Brain microvascular endothelial cell (primary cell): ENCODE measurements at regions not wholly inside any gene's neighbourhood (a gene's known extent, or its start where the extent isn't known, plus 50 kb on each side); places are given as distances from the start of the nearest gene placed in this dataset.

Source experiments
- DNase-seq: peaks from one replicate; pipeline ENCODE4 v3.0.0-alpha.2; 2020
- H3K27ac ChIP-seq: fragments of 250-450 bp; sonication (Bioruptor Pico); 2 replicates; pipeline ENCODE4 v1.5.1; 2020; ENCODE audit warnings: mild to moderate bottlenecking, moderate library complexity
- H3K27me3 ChIP-seq: fragments of 250-450 bp; sonication (Bioruptor Pico); replicated peaks from 2 replicates; pipeline ENCODE4 v1.5.1; 2020; ENCODE audit warnings: mild to moderate bottlenecking
- H3K36me3 ChIP-seq: fragments of 250-450 bp; sonication (Bioruptor Pico); replicated peaks from 2 replicates; pipeline ENCODE4 v1.5.1; 2020; ENCODE audit warnings: mild to moderate bottlenecking
- H3K4me3 ChIP-seq: 2 replicates; pipeline ENCODE4 v1.5.1; 2011; ENCODE audit warnings: low read depth, mild to moderate bottlenecking, control low read depth, low read length, moderate library complexity
- CTCF ChIP-seq: IDR thresholded peaks from 2 replicates; pipeline ENCODE4 v1.5.1; 2011; ENCODE audit warnings: low read depth, mild to moderate bottlenecking, moderate library complexity, low read length, control low read depth, inconsistent platforms; ENCODE audit errors: missing control alignments
- in situ Hi-C: cut with HindIII; loops from 2 replicates; pipeline ENCODE4 v1.10.0; 2017; ENCODE audit warnings: low sequenced_read_pairs, low pct_ligation_motif_present

DNA sequence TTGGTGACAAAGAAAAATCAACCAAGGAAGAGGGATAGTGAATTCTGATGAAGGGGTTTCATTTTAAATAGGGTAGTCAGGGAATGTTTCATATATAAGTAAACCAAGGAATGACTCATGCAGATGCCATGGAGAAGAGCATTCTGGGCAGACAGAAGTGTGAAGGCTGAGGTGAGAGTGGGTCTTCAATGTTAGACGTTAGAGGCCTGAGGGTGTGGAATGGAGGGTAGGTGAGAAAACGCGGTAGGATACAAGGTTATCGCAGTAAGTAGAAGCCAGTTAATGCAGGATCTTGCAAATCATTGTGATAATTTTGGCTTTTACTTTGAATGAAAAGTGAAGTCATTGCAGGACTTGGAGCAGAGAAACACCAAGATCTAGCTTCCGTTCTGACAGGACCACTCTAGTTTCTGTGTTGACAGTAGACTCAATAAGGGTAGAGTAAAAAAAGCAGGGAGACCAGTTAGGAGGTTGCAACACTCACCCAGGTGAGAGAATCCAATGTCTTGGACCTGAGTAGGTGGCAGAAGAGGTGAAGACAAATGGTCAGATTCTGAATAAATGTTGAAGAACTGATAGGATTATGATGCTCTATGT, 225.2 kb upstream of the TMTC4 start:
- Histone ChIP-seq H3K27ac (no peak overlapping the region), H3K4me3 (no peak overlapping the region), H3K27me3 (no peaks in the 10 kb centered on the region), H3K36me3 (no peaks in the 10 kb centered on the region)
- in situ Hi-C loops = no loop called here
- DNase-seq = no peak
- TF ChIP-seq CTCF = no peak

DNA sequence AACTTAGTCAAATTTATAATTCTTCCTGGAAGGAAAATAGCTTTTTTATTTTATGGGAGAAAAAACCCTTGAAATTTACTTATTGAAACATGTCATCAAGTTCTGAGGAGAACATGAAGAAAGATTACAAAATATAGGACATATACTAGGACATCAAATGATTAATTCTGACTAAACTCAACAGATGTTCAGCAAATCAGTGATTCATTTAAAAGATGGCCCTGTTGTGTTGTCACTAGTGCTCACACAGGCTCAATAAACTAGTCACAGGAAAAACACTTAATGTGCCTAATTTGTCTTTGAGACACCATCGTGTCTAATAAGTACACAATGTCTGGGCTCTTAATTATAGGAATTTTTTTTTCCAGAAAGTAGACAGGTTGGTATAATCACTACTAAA, 223.8 kb upstream of the TMTC4 start:
- Histone ChIP-seq H3K4me3 (no peak overlapping the region), H3K27ac (no peak overlapping the region), H3K36me3 (no peaks in the 10 kb centered on the region), H3K27me3 (no peaks in the 10 kb centered on the region)
- in situ Hi-C loops = no loop called here
- TF ChIP-seq CTCF = no peak
- no peak for DNase-seq

DNA sequence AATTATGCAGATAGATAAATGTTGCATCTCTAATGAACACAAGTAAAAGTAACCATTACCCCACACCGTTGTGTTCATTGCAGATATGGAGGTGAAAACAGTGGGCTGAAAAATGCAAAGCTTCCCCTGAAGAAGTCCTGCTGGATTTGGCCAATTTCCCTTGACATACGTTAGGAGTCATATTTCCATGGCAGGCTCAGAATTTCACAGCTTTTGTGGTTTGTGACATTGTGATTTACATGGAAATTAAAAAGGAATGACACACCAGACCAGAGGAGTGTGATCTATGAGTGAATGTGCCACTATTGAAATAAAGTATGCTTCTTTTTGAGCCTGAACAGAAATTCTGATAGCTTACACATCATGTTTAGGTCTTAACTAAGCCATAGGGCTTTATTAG, 221.1 kb upstream of the TMTC4 start:
- no peak overlapping the region for H3K4me3 ChIP-seq
- no peak for TF ChIP-seq CTCF
- in situ Hi-C loops = no loop called here
- H3K27ac ChIP-seq = no peak overlapping the region
- DNase-seq = no peak
- H3K27me3 ChIP-seq = no peaks in the 10 kb centered on the region
- H3K36me3 ChIP-seq = no peaks in the 10 kb centered on the region

DNA sequence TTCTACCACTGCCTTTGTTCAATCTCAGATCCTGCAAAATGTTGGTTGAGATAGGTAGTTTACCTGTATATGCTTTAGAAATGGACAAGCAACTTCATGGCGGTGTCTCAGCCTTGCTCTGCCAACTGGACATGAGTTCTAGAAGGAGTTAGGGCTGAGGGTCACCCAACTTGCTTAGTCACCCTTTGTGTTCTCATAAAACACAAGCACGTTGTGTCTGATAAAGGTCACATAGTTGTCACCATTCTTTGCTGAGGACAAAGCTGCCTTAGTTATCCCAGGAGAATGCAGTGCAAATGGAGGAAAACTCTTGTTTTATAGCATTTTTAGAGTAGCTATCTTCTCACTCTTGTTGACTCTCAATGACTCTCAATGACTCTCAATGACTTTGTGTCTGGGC, 218.4 kb upstream of the TMTC4 start:
- no peak for DNase-seq
- no peak for TF ChIP-seq CTCF
- no peaks in the 10 kb centered on the region for H3K27me3 ChIP-seq
- H3K4me3 ChIP-seq = no peak overlapping the region
- no peaks in the 10 kb centered on the region for H3K36me3 ChIP-seq
- H3K27ac ChIP-seq = no peak overlapping the region
- in situ Hi-C loops = no loop called here

DNA sequence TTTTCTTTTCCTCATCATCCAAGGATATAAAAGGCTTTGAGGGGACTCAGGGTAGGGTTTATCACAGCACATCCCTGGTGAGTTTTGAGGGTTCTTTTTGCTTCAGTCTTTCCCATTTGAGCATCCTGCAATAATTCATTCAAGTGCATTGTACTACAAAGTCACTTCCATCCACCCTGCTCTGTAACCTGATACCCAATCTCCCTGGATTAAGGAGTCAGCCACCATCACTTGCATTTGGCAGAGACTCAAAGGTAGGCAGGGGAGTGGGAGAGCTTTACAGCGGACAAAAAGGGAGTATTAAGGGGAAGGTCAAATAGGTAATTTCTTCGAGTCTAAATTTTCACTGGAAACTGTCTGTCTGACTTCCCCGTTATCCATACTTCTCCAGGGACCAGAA, 216.1 kb upstream of the TMTC4 start:
- Histone ChIP-seq H3K36me3 (no peaks in the 10 kb centered on the region), H3K27me3 (no peaks in the 10 kb centered on the region), H3K27ac (no peak overlapping the region), H3K4me3 (no peak overlapping the region)
- in situ Hi-C loops = no loop called here
- no peak for TF ChIP-seq CTCF
- DNase-seq = no peak

GRCh38 chr13:100887729-100888151, 213.1 kb upstream of the TMTC4 start:
- DNase-seq = peak; percentile 85
- Histone ChIP-seq H3K27ac (peak overlapping the region; percentile 27), H3K4me3 (no peak overlapping the region), H3K27me3 (no peaks in the 10 kb centered on the region), H3K36me3 (no peaks in the 10 kb centered on the region)
- TF ChIP-seq CTCF = no peak
- in situ Hi-C loops = no loop called here
